Type B pancreatic cell (in vitro differentiated cells): ENCODE measurements at regions not wholly inside any gene's neighbourhood (a gene's known extent, or its start where the extent isn't known, plus 50 kb on each side); places are given as distances from the start of the nearest gene placed in this dataset.

Experiments used
- DNase-seq: peaks from one replicate; pipeline ENCODE4 v3.0.0; 2021; ENCODE audit warnings: mixed read lengths; ENCODE audit not compliant: unreplicated experiment; ENCODE audit errors: extremely low spot score
- H3K27ac Mint-ChIP-seq: 2 replicates; pipeline ENCODE4 v1.8.0; 2021; ENCODE audit warnings: mild to moderate bottlenecking, mixed read lengths
- H3K27me3 Mint-ChIP-seq: 2 replicates; pipeline ENCODE4 v1.8.0; 2021; ENCODE audit warnings: mixed read lengths
- H3K36me3 Mint-ChIP-seq: 2 replicates; pipeline ENCODE4 v1.8.0; 2021; ENCODE audit warnings: mixed read lengths
- H3K4me1 Mint-ChIP-seq: one replicate; pipeline ENCODE4 v1.8.0; 2021; ENCODE audit warnings: mixed read lengths; ENCODE audit not compliant: unreplicated experiment
- H3K4me3 Mint-ChIP-seq: 2 replicates; pipeline ENCODE4 v1.8.0; 2021; ENCODE audit warnings: mild to moderate bottlenecking, mixed read lengths
- H3K9me3 Mint-ChIP-seq: 2 replicates; pipeline ENCODE4 v1.8.0; 2021; ENCODE audit warnings: mixed read lengths
- CTCF ChIP-seq: fragments of 200-600 bp; sonication (generic); conservative IDR thresholded peaks from 2 replicates; pipeline ENCODE4 v1.5.0; 2021; ENCODE audit warnings: antibody characterized with exemption, mild to moderate bottlenecking

GRCh38 chr9:107624234-107624948 is 134.8 kb upstream of the KLF4 start:
- H3K9me3 Mint-ChIP-seq, result no peaks in the 10 kb centered on the region

GRCh38 chr9:107621436-107621835 is 131.9 kb upstream of the KLF4 start:
- Mint-ChIP-seq H3K9me3 (no peaks in the 10 kb centered on the region), H3K27me3 (peaks cover 16% of the 10 kb centered on the region), H3K4me3 (no peak overlapping the region), H3K27ac (peak overlapping the region; percentile 65), H3K4me1 (peaks cover 19% of the 10 kb centered on the region), H3K36me3 (no peaks in the 10 kb centered on the region)
- no peak for TF ChIP-seq CTCF
- no peak for DNase-seq

More at GRCh38 chr9:107624234-107624948, 134.8 kb upstream of the KLF4 start:
- no peak for DNase-seq
- Mint-ChIP-seq H3K4me1 (peaks cover 33% of the 10 kb centered on the region), H3K27me3 (peaks cover 17% of the 10 kb centered on the region), H3K4me3 (no peak overlapping the region), H3K36me3 (no peaks in the 10 kb centered on the region), H3K27ac (no peak overlapping the region)
- TF ChIP-seq CTCF, result no peak

- peaks cover 19% of the 10 kb centered on the region for H3K4me1 Mint-ChIP-seq
- peak overlapping the region; percentile 65 for H3K27ac Mint-ChIP-seq
- peak overlapping the region; percentile 10 for H3K4me3 Mint-ChIP-seq
- no peak for TF ChIP-seq CTCF
- no peaks in the 10 kb centered on the region for H3K9me3 Mint-ChIP-seq
- H3K36me3 Mint-ChIP-seq, result no peaks in the 10 kb centered on the region
- no peak for DNase-seq
- H3K27me3 Mint-ChIP-seq, result peaks cover 16% of the 10 kb centered on the region
These were observed 131.2 kb upstream of the KLF4 start for GRCh38 chr9:107620801-107621200.

- no peaks in the 10 kb centered on the region for H3K9me3 Mint-ChIP-seq
- no peaks in the 10 kb centered on the region for H3K36me3 Mint-ChIP-seq
- H3K4me3 Mint-ChIP-seq, result no peak overlapping the region
- no peak overlapping the region for H3K27ac Mint-ChIP-seq
- peaks cover 19% of the 10 kb centered on the region for H3K4me1 Mint-ChIP-seq
- no peak for DNase-seq
- no peak for TF ChIP-seq CTCF
- peaks cover 16% of the 10 kb centered on the region for H3K27me3 Mint-ChIP-seq
These were observed 130.7 kb upstream of the KLF4 start for GRCh38 chr9:107620236-107620635.

GRCh38 chr9:107615321-107615720 is 125.8 kb upstream of the KLF4 start:
- no peak overlapping the region for H3K27ac Mint-ChIP-seq
- TF ChIP-seq CTCF, result no peak
- H3K27me3 Mint-ChIP-seq, result peaks cover 14% of the 10 kb centered on the region

GRCh38 chr9:107614765-107615164 is 125.2 kb upstream of the KLF4 start:
- Mint-ChIP-seq H3K27me3 (peaks cover 18% of the 10 kb centered on the region), H3K4me1 (no peaks in the 10 kb centered on the region), H3K4me3 (no peak overlapping the region), H3K27ac (no peak overlapping the region), H3K36me3 (no peaks in the 10 kb centered on the region), H3K9me3 (no peaks in the 10 kb centered on the region)
- DNase-seq, result no peak
- TF ChIP-seq CTCF, result no peak

More at GRCh38 chr9:107615321-107615720, 125.8 kb upstream of the KLF4 start:
- Mint-ChIP-seq H3K4me1 (no peaks in the 10 kb centered on the region), H3K9me3 (no peaks in the 10 kb centered on the region), H3K36me3 (no peaks in the 10 kb centered on the region), H3K4me3 (no peak overlapping the region)
- no peak for DNase-seq
